NT2/D1 (cell line): ENCODE measurements at regions not wholly inside any gene's neighbourhood (a gene's known extent, or its start where the extent isn't known, plus 50 kb on each side); places are given as distances from the start of the nearest gene placed in this dataset.
"Not testable (repeated sequence)": the region's sequence is repeated elsewhere in the genome, so short reads cannot be mapped to it uniquely, and the experiment has no call there.

Source experiments
- DNase-seq: peaks from one replicate; pipeline ENCODE4 v3.0.0-alpha.2; 2011; ENCODE audit warnings: low read depth, low spot score
- H3K27me3 ChIP-seq: 2 replicates; pipeline ENCODE4 v1.6.0; 2011; ENCODE audit warnings: mild to moderate bottlenecking; ENCODE audit not compliant: insufficient read length, insufficient read depth
- H3K36me3 ChIP-seq: 2 replicates; pipeline ENCODE4 v1.6.1; 2011; ENCODE audit warnings: mild to moderate bottlenecking, low read length, mixed read lengths; ENCODE audit not compliant: insufficient read depth, insufficient read length
- H3K4me1 ChIP-seq: 2 replicates; pipeline ENCODE4 v1.5.1; 2011; ENCODE audit not compliant: insufficient read depth, insufficient read length
- H3K4me3 ChIP-seq: 2 replicates; pipeline ENCODE4 v1.5.1; 2011; ENCODE audit warnings: low read depth; ENCODE audit not compliant: insufficient read length
- H3K9ac ChIP-seq: 2 replicates; pipeline ENCODE4 v1.6.0; 2011; ENCODE audit warnings: low read depth; ENCODE audit not compliant: insufficient read length
- H3K9me3 ChIP-seq: 2 replicates; pipeline ENCODE4 v1.5.1; 2011; ENCODE audit warnings: mild to moderate bottlenecking, low read length; ENCODE audit not compliant: insufficient read depth
- SUZ12 ChIP-seq: IDR thresholded peaks from 2 replicates; pipeline ENCODE4 v1.6.1; 2011; ENCODE audit not compliant: insufficient read length, insufficient read depth; ENCODE audit errors: extremely low read depth
- YY1 ChIP-seq: IDR thresholded peaks from 2 replicates; pipeline ENCODE4 v1.6.1; 2011; ENCODE audit not compliant: insufficient read length, insufficient read depth
- ZNF274 ChIP-seq: IDR thresholded peaks from 2 replicates; pipeline ENCODE4 v1.6.1; 2011; ENCODE audit warnings: mild to moderate bottlenecking, low read depth, low read length

DNA sequence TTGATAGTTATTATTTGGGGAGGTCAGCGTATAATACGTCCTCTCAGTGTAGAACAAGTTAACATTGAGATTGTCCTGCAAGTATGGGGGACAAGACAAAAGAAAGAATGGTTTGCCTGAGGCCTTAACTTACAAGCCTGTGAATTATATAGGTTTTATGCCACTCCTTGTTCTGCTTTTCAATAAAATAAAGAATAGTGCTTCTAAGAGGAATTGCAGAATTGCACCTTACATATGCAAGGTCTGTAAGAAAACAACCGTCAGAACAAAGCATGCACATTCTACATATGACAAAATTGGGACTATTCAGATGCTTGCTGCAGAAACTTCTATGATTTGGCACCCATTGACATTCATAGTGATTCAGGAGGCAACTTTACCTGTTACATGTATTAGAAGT is 785.0 kb downstream of the NR4A2 start:
- H3K27me3 ChIP-seq, result no peaks in the 10 kb centered on the region
- peaks cover 13% of the 10 kb centered on the region; the same call in 1 of the 2 replicates for H3K9me3 ChIP-seq
- no peak overlapping the region for H3K4me3 ChIP-seq
- H3K36me3 ChIP-seq, result no peaks in the 10 kb centered on the region
- TF ChIP-seq SUZ12 (no peak), YY1 (no peak), ZNF274 (no peak)
- H3K4me1 ChIP-seq, result no peaks in the 10 kb centered on the region
- DNase-seq, result no peak
- H3K9ac ChIP-seq, result no peak overlapping the region

DNA sequence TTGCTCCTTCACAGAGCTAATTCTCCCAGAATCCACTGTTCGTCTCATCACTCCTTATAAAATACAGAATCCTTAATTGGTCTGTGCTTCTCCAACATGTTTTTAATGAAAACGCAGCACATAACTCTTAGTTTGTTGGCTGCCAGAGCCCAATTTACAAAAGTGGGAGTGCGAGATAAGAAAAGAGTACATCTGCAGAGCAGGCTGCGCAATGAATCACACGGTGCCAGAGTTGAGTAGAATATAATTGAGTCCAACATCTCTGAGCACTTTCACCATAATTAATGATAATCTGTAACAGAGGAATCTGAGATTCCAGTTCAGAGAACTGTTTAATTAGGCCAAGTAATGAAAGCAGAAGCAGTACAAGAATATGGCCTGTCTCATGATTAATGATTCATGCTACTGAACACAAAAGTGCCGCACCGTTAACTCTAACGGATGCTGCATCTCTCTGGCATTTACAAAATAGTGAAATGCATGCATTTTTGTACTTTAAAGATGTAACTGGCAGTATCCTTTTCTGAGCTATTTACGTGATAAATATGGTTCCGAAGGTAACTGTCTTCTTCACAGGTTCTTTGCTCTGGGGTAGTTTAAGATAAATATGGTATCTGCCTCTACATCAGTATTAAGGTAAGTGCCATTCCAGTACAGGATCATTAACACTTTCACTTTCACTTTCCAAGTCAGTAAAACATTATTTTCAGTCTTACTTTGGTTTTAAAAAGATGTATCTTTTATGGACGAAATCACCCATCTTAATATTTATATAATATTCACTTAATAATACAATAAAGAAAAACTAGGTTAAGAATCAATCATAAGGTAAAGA is 785.6 kb downstream of the NR4A2 start:
- Histone ChIP-seq H3K9me3 (peaks cover 13% of the 10 kb centered on the region; the same call in 1 of the 2 replicates), H3K36me3 (no peaks in the 10 kb centered on the region), H3K4me1 (no peaks in the 10 kb centered on the region), H3K9ac (no peak overlapping the region), H3K27me3 (no peaks in the 10 kb centered on the region), H3K4me3 (no peak overlapping the region)
- no peak for TF ChIP-seq YY1
- TF ChIP-seq ZNF274, result no peak
- TF ChIP-seq SUZ12, result no peak
- no peak for DNase-seq

DNA sequence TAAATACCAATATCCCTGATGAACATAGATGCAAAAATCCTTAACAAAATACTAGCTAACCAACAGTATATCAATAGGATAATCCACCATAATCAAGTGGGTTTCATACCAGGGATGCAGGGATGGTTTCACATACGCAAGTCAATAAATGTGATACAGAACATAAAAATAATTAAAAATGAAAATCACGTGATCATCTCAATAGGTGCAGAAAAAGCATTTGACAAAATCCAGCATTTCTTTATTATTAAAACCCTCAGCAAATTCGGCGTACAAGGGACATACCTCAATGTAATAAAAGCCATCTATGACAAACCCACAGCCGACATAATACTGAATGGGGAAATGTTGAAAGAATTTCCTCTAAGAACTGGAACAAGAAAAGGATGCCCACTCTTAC is 793.5 kb downstream of the NR4A2 start:
- H3K9me3 ChIP-seq, H3K36me3 ChIP-seq, DNase-seq: not testable (repeated sequence)

GRCh38 chr2:155528034-155528433 is 804.5 kb downstream of the NR4A2 start:
- H3K4me1 ChIP-seq, result no peaks in the 10 kb centered on the region

More for the DNA sequence above, 793.5 kb downstream of the NR4A2 start:
- not testable (repeated sequence) for H3K9ac ChIP-seq, H3K4me3 ChIP-seq, H3K4me1 ChIP-seq, H3K27me3 ChIP-seq

GRCh38 chr2:155525199-155525598 is 807.3 kb downstream of the NR4A2 start:
- no peak overlapping the region for H3K9ac ChIP-seq
- no peaks in the 10 kb centered on the region for H3K9me3 ChIP-seq
- no peaks in the 10 kb centered on the region for H3K27me3 ChIP-seq
- DNase-seq, result no peak
- H3K4me1 ChIP-seq, result no peaks in the 10 kb centered on the region
- no peaks in the 10 kb centered on the region for H3K36me3 ChIP-seq
- H3K4me3 ChIP-seq, result no peak overlapping the region
- TF ChIP-seq YY1, result no peak
- TF ChIP-seq SUZ12, result no peak
- TF ChIP-seq ZNF274, result no peak

More at GRCh38 chr2:155528034-155528433, 804.5 kb downstream of the NR4A2 start:
- Histone ChIP-seq H3K9me3 (no peaks in the 10 kb centered on the region), H3K9ac (no peak overlapping the region), H3K4me3 (no peak overlapping the region), H3K27me3 (no peaks in the 10 kb centered on the region), H3K36me3 (no peaks in the 10 kb centered on the region)
- DNase-seq, result no peak
- TF ChIP-seq ZNF274 (no peak), YY1 (no peak), SUZ12 (no peak)

- no peak overlapping the region for H3K4me3 ChIP-seq
- H3K4me1 ChIP-seq, result no peaks in the 10 kb centered on the region
- no peak overlapping the region for H3K9ac ChIP-seq
- no peaks in the 10 kb centered on the region for H3K9me3 ChIP-seq
- DNase-seq, result no peak
- no peaks in the 10 kb centered on the region for H3K27me3 ChIP-seq
- no peak for TF ChIP-seq SUZ12
- TF ChIP-seq ZNF274, result no peak
- TF ChIP-seq YY1, result no peak
- H3K36me3 ChIP-seq, result no peaks in the 10 kb centered on the region
Measured at GRCh38 chr2:155519529-155520130, 812.9 kb downstream of the NR4A2 start.

- H3K27me3 ChIP-seq, result no peaks in the 10 kb centered on the region
- H3K9ac ChIP-seq, result no peak overlapping the region
- no peaks in the 10 kb centered on the region for H3K36me3 ChIP-seq
- H3K4me3 ChIP-seq, result no peak overlapping the region
- no peak for DNase-seq
- TF ChIP-seq SUZ12, result no peak
- H3K4me1 ChIP-seq, result no peaks in the 10 kb centered on the region
- H3K9me3 ChIP-seq, result no peaks in the 10 kb centered on the region
Measured at GRCh38 chr2:155518094-155518493, 814.4 kb downstream of the NR4A2 start.
